ENCODE measurements at regions not wholly inside any gene's neighbourhood (a gene's known extent, or its start where the extent isn't known, plus 50 kb on each side); places are given as distances from the start of the nearest gene placed in this dataset.

GRCh38 chr17:5703736-5704135, 119.4 kb upstream of the NLRP1 start:
- no peak overlapping the region for H3K4me3 Mint-ChIP-seq
- H3K27me3 Mint-ChIP-seq (ENCODE audit: low read depth): peaks cover 26% of the 10 kb centered on the region
- peaks cover 2% of the 10 kb centered on the region for H3K9me3 Mint-ChIP-seq
- DNase-seq (no peak), ATAC-seq (no peak)
- no peaks in the 10 kb centered on the region for H3K4me1 Mint-ChIP-seq (ENCODE audit: low read depth)
- no peaks in the 10 kb centered on the region for H3K36me3 Mint-ChIP-seq (ENCODE audit: insufficient read depth)

GRCh38 chr17:5705081-5705875, 121.0 kb upstream of the NLRP1 start:
- no peak overlapping the region for H3K4me3 Mint-ChIP-seq
- no peaks in the 10 kb centered on the region for H3K4me1 Mint-ChIP-seq (ENCODE audit: low read depth)
- H3K27me3 Mint-ChIP-seq (ENCODE audit: low read depth): peaks cover 22% of the 10 kb centered on the region
- no peaks in the 10 kb centered on the region for H3K36me3 Mint-ChIP-seq (ENCODE audit: insufficient read depth)
- ATAC-seq (no peak), DNase-seq (no peak)
- no peaks in the 10 kb centered on the region for H3K9me3 Mint-ChIP-seq

GRCh38 chr17:5705876-5706576, 121.7 kb upstream of the NLRP1 start:
- Mint-ChIP-seq H3K4me3 (no peak overlapping the region), H3K36me3 (ENCODE audit: insufficient read depth) (no peaks in the 10 kb centered on the region), H3K27me3 (ENCODE audit: low read depth) (peaks cover 20% of the 10 kb centered on the region), H3K9me3 (no peaks in the 10 kb centered on the region), H3K4me1 (ENCODE audit: low read depth) (no peaks in the 10 kb centered on the region)
- no peak for ATAC-seq
- DNase-seq: no peak

GRCh38 chr17:5706577-5707210, 122.4 kb upstream of the NLRP1 start:
- ATAC-seq (peak in 1 of 2 donors; percentile 52), DNase-seq (peak; percentile 46)
- Mint-ChIP-seq H3K9me3 (no peaks in the 10 kb centered on the region), H3K36me3 (ENCODE audit: insufficient read depth) (no peaks in the 10 kb centered on the region), H3K27me3 (ENCODE audit: low read depth) (peaks cover 22% of the 10 kb centered on the region), H3K4me1 (ENCODE audit: low read depth) (no peaks in the 10 kb centered on the region), H3K4me3 (no peak overlapping the region)

GRCh38 chr17:5707482-5707881, 123.2 kb upstream of the NLRP1 start:
- Mint-ChIP-seq H3K4me1 (ENCODE audit: low read depth) (no peaks in the 10 kb centered on the region), H3K9me3 (no peaks in the 10 kb centered on the region), H3K27me3 (ENCODE audit: low read depth) (peaks cover 29% of the 10 kb centered on the region), H3K36me3 (ENCODE audit: insufficient read depth) (no peaks in the 10 kb centered on the region), H3K4me3 (no peak overlapping the region)
- DNase-seq: no peak
- no peak for ATAC-seq

- Mint-ChIP-seq H3K27me3 (ENCODE audit: low read depth) (peaks cover 31% of the 10 kb centered on the region), H3K4me3 (no peak overlapping the region), H3K36me3 (ENCODE audit: insufficient read depth) (no peaks in the 10 kb centered on the region), H3K4me1 (ENCODE audit: low read depth) (no peaks in the 10 kb centered on the region), H3K9me3 (no peaks in the 10 kb centered on the region)
- no peak for DNase-seq
- no peak for ATAC-seq
Observed at GRCh38 chr17:5708344-5708743, 124.0 kb upstream of the NLRP1 start.

- no peaks in the 10 kb centered on the region for H3K36me3 Mint-ChIP-seq (ENCODE audit: insufficient read depth)
- H3K27me3 Mint-ChIP-seq (ENCODE audit: low read depth): peaks cover 40% of the 10 kb centered on the region
- no peaks in the 10 kb centered on the region for H3K9me3 Mint-ChIP-seq
- DNase-seq (no peak), ATAC-seq (no peak)
- no peaks in the 10 kb centered on the region for H3K4me1 Mint-ChIP-seq (ENCODE audit: low read depth)
- no peak overlapping the region for H3K4me3 Mint-ChIP-seq
Observed at GRCh38 chr17:5711344-5711743, 127.0 kb upstream of the NLRP1 start.

- Mint-ChIP-seq H3K9me3 (no peaks in the 10 kb centered on the region), H3K4me1 (ENCODE audit: low read depth) (no peaks in the 10 kb centered on the region), H3K4me3 (no peak overlapping the region), H3K36me3 (ENCODE audit: insufficient read depth) (no peaks in the 10 kb centered on the region), H3K27me3 (ENCODE audit: low read depth) (peaks cover 48% of the 10 kb centered on the region)
- DNase-seq: no peak
- no peak for ATAC-seq
Observed at GRCh38 chr17:5714993-5715392, 130.7 kb upstream of the NLRP1 start.

- Mint-ChIP-seq H3K4me1 (ENCODE audit: low read depth) (no peaks in the 10 kb centered on the region), H3K9me3 (no peaks in the 10 kb centered on the region), H3K4me3 (no peak overlapping the region), H3K36me3 (ENCODE audit: insufficient read depth) (no peaks in the 10 kb centered on the region), H3K27me3 (ENCODE audit: low read depth) (peaks cover 50% of the 10 kb centered on the region)
- no peak for ATAC-seq
- DNase-seq: no peak
Observed at GRCh38 chr17:5715478-5715877, 131.2 kb upstream of the NLRP1 start.

- H3K9me3 Mint-ChIP-seq: no peaks in the 10 kb centered on the region
- H3K4me1 Mint-ChIP-seq (ENCODE audit: low read depth): no peaks in the 10 kb centered on the region
- ATAC-seq (no peak), DNase-seq (no peak)
- H3K27me3 Mint-ChIP-seq (ENCODE audit: low read depth): peaks cover 39% of the 10 kb centered on the region
- H3K36me3 Mint-ChIP-seq (ENCODE audit: insufficient read depth): no peaks in the 10 kb centered on the region
- no peak overlapping the region for H3K4me3 Mint-ChIP-seq
Observed at GRCh38 chr17:5718726-5719125, 134.4 kb upstream of the NLRP1 start.

- H3K9me3 Mint-ChIP-seq: peaks cover 11% of the 10 kb centered on the region
- no peaks in the 10 kb centered on the region for H3K4me1 Mint-ChIP-seq (ENCODE audit: low read depth)
- peaks cover 41% of the 10 kb centered on the region for H3K27me3 Mint-ChIP-seq (ENCODE audit: low read depth)
- no peak for ATAC-seq
- no peaks in the 10 kb centered on the region for H3K36me3 Mint-ChIP-seq (ENCODE audit: insufficient read depth)
- H3K4me3 Mint-ChIP-seq: no peak overlapping the region
- no peak for DNase-seq
Observed at GRCh38 chr17:5719976-5720375, 135.7 kb upstream of the NLRP1 start.

- no peak for ATAC-seq
- DNase-seq: no peak
- H3K4me1 Mint-ChIP-seq (ENCODE audit: low read depth): no peaks in the 10 kb centered on the region
- H3K36me3 Mint-ChIP-seq (ENCODE audit: insufficient read depth): no peaks in the 10 kb centered on the region
- H3K27me3 Mint-ChIP-seq (ENCODE audit: low read depth): peaks cover 21% of the 10 kb centered on the region
- H3K9me3 Mint-ChIP-seq: no peaks in the 10 kb centered on the region
- no peak overlapping the region for H3K4me3 Mint-ChIP-seq
Observed at GRCh38 chr17:5730373-5730772, 146.1 kb upstream of the NLRP1 start.

GRCh38 chr17:5740937-5741336, 156.6 kb upstream of the NLRP1 start:
- no peak overlapping the region for H3K4me3 Mint-ChIP-seq
- DNase-seq: no peak
- H3K36me3 Mint-ChIP-seq (ENCODE audit: insufficient read depth): no peaks in the 10 kb centered on the region
- ATAC-seq: no peak
- peaks cover 20% of the 10 kb centered on the region for H3K27me3 Mint-ChIP-seq (ENCODE audit: low read depth)
- no peaks in the 10 kb centered on the region for H3K4me1 Mint-ChIP-seq (ENCODE audit: low read depth)
- H3K9me3 Mint-ChIP-seq: no peaks in the 10 kb centered on the region

- no peaks in the 10 kb centered on the region for H3K36me3 Mint-ChIP-seq (ENCODE audit: insufficient read depth)
- H3K27me3 Mint-ChIP-seq (ENCODE audit: low read depth): peaks cover 17% of the 10 kb centered on the region
- no peak for DNase-seq
- no peaks in the 10 kb centered on the region for H3K9me3 Mint-ChIP-seq
- H3K4me3 Mint-ChIP-seq: no peak overlapping the region
- no peaks in the 10 kb centered on the region for H3K4me1 Mint-ChIP-seq (ENCODE audit: low read depth)
- no peak for ATAC-seq
Observed at GRCh38 chr17:5741810-5742209, 157.5 kb upstream of the NLRP1 start.

Data from activated T-cell treated with anti-CD3 and anti-CD28 coated beads, Interleukin-2, amount 50 U/mL, for 4 hours (primary cell).